ENCODE measurements at regions not wholly inside any gene's neighbourhood (a gene's known extent, or its start where the extent isn't known, plus 50 kb on each side); places are given as distances from the start of the nearest gene placed in this dataset.

DNA sequence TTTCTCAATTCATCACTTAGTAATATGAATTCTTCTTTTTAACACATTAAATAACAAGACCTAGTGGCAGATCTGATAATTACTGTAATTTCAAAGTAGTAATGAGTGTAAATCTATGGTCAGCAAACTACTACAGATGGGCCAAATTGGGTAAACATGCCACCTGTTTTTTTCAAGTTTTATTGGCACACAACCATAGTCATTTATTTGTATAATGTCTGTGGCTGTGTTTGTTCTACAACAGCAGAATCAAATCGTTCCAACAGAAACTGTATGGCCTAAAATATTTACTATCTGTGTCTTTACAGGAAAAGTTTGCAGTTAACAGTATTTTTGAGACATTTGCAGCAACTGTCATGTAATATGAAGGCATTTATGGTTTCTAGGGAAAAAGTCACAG, 86.1 kb upstream of the EYA2 start:
- TF ChIP-seq, protein P1, sequence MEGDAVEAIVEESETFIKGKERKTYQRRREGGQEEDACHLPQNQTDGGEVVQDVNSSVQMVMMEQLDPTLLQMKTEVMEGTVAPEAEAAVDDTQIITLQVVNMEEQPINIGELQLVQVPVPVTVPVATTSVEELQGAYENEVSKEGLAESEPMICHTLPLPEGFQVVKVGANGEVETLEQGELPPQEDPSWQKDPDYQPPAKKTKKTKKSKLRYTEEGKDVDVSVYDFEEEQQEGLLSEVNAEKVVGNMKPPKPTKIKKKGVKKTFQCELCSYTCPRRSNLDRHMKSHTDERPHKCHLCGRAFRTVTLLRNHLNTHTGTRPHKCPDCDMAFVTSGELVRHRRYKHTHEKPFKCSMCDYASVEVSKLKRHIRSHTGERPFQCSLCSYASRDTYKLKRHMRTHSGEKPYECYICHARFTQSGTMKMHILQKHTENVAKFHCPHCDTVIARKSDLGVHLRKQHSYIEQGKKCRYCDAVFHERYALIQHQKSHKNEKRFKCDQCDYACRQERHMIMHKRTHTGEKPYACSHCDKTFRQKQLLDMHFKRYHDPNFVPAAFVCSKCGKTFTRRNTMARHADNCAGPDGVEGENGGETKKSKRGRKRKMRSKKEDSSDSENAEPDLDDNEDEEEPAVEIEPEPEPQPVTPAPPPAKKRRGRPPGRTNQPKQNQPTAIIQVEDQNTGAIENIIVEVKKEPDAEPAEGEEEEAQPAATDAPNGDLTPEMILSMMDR (IDR thresholded peaks at IDR 0.05): no peak
- no peak for TF ChIP-seq POLR2AphosphoS5 (IDR thresholded peaks at IDR 0.05)
